ENCODE measurements at regions not wholly inside any gene's neighbourhood (a gene's known extent, or its start where the extent isn't known, plus 50 kb on each side); places are given as distances from the start of the nearest gene placed in this dataset.

DNA sequence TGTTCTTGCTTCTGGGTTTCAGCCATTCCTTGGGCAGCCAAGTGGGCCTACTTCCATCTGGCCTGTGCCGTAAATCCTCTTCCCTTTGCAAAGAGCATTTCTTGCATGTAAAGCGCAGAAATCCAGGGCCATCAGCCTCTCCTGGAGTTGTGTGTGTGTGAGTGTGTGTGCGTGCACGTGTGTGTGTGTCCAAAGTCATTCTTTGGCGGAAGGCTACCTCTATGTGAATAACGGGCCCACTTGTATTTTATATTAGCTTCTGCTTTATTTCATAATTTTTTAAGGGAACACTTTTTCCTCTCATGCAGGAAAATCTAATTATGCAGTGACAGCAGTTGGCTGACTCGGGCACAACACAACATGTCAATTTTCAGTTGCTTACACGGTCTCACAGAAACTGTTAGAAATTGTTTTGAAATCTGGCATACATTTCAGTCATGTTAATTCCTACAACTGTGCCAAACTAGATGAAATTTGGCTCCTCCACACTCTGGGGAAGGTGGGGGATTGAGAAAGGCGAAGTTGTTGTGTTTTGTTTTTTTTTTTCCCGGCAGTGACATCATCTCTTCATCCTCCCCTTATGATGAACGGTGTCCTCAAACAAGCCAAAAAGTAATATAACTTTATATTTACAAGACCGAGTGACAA is 223.7 kb upstream of the TSHZ2 start:
- TF ChIP-seq, protein P1, sequence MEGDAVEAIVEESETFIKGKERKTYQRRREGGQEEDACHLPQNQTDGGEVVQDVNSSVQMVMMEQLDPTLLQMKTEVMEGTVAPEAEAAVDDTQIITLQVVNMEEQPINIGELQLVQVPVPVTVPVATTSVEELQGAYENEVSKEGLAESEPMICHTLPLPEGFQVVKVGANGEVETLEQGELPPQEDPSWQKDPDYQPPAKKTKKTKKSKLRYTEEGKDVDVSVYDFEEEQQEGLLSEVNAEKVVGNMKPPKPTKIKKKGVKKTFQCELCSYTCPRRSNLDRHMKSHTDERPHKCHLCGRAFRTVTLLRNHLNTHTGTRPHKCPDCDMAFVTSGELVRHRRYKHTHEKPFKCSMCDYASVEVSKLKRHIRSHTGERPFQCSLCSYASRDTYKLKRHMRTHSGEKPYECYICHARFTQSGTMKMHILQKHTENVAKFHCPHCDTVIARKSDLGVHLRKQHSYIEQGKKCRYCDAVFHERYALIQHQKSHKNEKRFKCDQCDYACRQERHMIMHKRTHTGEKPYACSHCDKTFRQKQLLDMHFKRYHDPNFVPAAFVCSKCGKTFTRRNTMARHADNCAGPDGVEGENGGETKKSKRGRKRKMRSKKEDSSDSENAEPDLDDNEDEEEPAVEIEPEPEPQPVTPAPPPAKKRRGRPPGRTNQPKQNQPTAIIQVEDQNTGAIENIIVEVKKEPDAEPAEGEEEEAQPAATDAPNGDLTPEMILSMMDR (conservative IDR thresholded peaks at IDR 0.05 in 1 of 2, IDR thresholded peaks at IDR 0.05 in 1 of 2; ENCODE audit: low read depth in 1 of 2, low read length in 2 of 2): no peak
- TF ChIP-seq EZH2 (IDR thresholded peaks at IDR 0.05; ENCODE audit: low read length, missing control alignments): no peak
